ENCODE measurements at regions not wholly inside any gene's neighbourhood (a gene's known extent, or its start where the extent isn't known, plus 50 kb on each side); places are given as distances from the start of the nearest gene placed in this dataset.

- H3K4me1 ChIP-seq (ENCODE audit: control insufficient read depth in 1 of 2, insufficient read depth in 2 of 2, low read length in 2 of 2): no peaks in the 10 kb centered on the region
- H3K27me3 ChIP-seq (ENCODE audit: low read depth, low read length): no peaks in the 10 kb centered on the region
- H3K27ac ChIP-seq (ENCODE audit: low read length): no peak overlapping the region
- H3K4me3 ChIP-seq (ENCODE audit: low read depth in 1 of 2, low read length in 2 of 2): no peak overlapping the region
- H3K9me3 ChIP-seq (ENCODE audit: control insufficient read depth in 1 of 2, low read length in 2 of 2): no peaks in the 10 kb centered on the region
- no peaks in the 10 kb centered on the region for H3K36me3 ChIP-seq (ENCODE audit: control insufficient read depth in 1 of 2, insufficient read depth in 2 of 2, low read length in 2 of 2)
Observed at GRCh38 chr5:130277002-130277401, 372.7 kb downstream of the CHSY3 start.

DNA sequence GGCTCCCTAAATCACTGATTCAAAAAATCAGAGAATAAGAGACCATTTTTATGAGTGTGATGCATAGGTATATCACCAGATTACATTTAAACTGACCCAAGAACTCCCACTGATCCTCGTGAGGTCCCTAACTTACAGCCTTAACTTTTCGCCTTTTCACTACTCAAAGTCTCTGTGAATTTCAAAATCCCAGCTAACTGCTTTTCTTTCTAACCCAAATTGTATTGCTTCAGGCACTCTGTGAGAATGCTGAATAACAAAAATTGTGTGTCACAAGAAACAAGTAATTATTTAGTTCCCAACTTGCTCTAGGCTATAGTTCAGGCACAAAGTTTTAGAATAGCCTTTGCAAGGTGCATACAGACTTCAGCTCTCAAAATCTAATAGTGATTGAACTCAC, 368.6 kb downstream of the CHSY3 start:
- H3K27ac ChIP-seq (ENCODE audit: low read length): no peak overlapping the region
- H3K9me3 ChIP-seq (ENCODE audit: control insufficient read depth in 1 of 2, low read length in 2 of 2): no peaks in the 10 kb centered on the region
- H3K4me3 ChIP-seq (ENCODE audit: low read depth in 1 of 2, low read length in 2 of 2): no peak overlapping the region
- no peaks in the 10 kb centered on the region for H3K36me3 ChIP-seq (ENCODE audit: control insufficient read depth in 1 of 2, insufficient read depth in 2 of 2, low read length in 2 of 2)
- H3K27me3 ChIP-seq (ENCODE audit: low read depth, low read length): no peaks in the 10 kb centered on the region
- H3K4me1 ChIP-seq (ENCODE audit: control insufficient read depth in 1 of 2, insufficient read depth in 2 of 2, low read length in 2 of 2): no peaks in the 10 kb centered on the region

DNA sequence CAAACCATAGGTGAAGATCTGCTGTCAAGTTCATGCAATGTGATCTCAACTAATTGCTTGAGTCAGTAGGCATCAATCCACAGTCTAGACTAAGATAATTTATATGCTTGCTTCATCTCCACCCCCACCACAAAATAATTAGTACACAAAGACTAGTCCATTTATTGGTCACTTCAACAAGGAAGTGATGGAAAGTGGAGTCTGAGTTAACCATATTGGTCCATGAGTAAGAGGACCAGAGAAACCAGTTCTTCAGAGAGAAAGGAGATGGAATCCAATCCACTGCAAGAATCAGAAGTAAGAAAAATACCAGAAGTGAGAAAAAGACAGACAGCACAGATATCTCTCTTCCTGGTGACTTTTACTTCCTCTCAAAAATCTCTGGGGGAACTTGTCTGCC, 366.5 kb downstream of the CHSY3 start:
- Histone ChIP-seq H3K9me3 (ENCODE audit: control insufficient read depth in 1 of 2, low read length in 2 of 2) (no peaks in the 10 kb centered on the region), H3K36me3 (ENCODE audit: control insufficient read depth in 1 of 2, insufficient read depth in 2 of 2, low read length in 2 of 2) (no peaks in the 10 kb centered on the region), H3K4me3 (ENCODE audit: low read depth in 1 of 2, low read length in 2 of 2) (no peak overlapping the region), H3K27ac (ENCODE audit: low read length) (no peak overlapping the region), H3K27me3 (ENCODE audit: low read depth, low read length) (no peaks in the 10 kb centered on the region), H3K4me1 (ENCODE audit: control insufficient read depth in 1 of 2, insufficient read depth in 2 of 2, low read length in 2 of 2) (no peaks in the 10 kb centered on the region)

- H3K4me1 ChIP-seq (ENCODE audit: control insufficient read depth in 1 of 2, insufficient read depth in 2 of 2, low read length in 2 of 2): no peaks in the 10 kb centered on the region
Observed at GRCh38 chr5:130268489-130268888, 364.2 kb downstream of the CHSY3 start.

DNA sequence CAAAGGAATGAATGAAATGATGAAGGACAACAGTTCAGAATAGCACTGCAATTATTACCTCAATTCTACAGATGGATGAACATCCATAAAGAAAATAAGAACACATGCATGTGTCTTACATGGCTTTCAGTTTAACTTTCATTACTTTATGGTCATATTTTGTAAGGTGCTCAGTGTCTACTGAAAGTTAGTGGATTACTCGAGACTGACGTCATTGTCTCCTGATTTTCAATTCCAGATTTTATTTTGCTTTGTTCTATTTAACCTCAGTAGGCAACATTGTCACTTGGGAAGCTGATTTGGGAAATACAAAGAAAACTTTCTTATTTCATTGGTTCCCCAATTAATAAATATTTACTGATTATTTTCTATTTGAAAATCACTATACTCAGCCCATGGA, 363.7 kb downstream of the CHSY3 start:
- H3K36me3 ChIP-seq (ENCODE audit: control insufficient read depth in 1 of 2, insufficient read depth in 2 of 2, low read length in 2 of 2): no peaks in the 10 kb centered on the region
- H3K9me3 ChIP-seq (ENCODE audit: control insufficient read depth in 1 of 2, low read length in 2 of 2): no peaks in the 10 kb centered on the region
- H3K4me3 ChIP-seq (ENCODE audit: low read depth in 1 of 2, low read length in 2 of 2): no peak overlapping the region
- no peak overlapping the region for H3K27ac ChIP-seq (ENCODE audit: low read length)
- H3K27me3 ChIP-seq (ENCODE audit: low read depth, low read length): no peaks in the 10 kb centered on the region
- H3K4me1 ChIP-seq (ENCODE audit: control insufficient read depth in 1 of 2, insufficient read depth in 2 of 2, low read length in 2 of 2): no peaks in the 10 kb centered on the region

More at GRCh38 chr5:130268489-130268888, 364.2 kb downstream of the CHSY3 start:
- Histone ChIP-seq H3K27ac (ENCODE audit: low read length) (no peak overlapping the region), H3K4me3 (ENCODE audit: low read depth in 1 of 2, low read length in 2 of 2) (no peak overlapping the region), H3K9me3 (ENCODE audit: control insufficient read depth in 1 of 2, low read length in 2 of 2) (no peaks in the 10 kb centered on the region), H3K36me3 (ENCODE audit: control insufficient read depth in 1 of 2, insufficient read depth in 2 of 2, low read length in 2 of 2) (no peaks in the 10 kb centered on the region), H3K27me3 (ENCODE audit: low read depth, low read length) (no peaks in the 10 kb centered on the region)

- H3K9me3 ChIP-seq (ENCODE audit: control insufficient read depth in 1 of 2, low read length in 2 of 2): peaks cover 0 to 4% of the 10 kb centered on the region in 2 donors
- no peak overlapping the region for H3K27ac ChIP-seq (ENCODE audit: low read length)
- no peaks in the 10 kb centered on the region for H3K4me1 ChIP-seq (ENCODE audit: control insufficient read depth in 1 of 2, insufficient read depth in 2 of 2, low read length in 2 of 2)
- no peak overlapping the region for H3K4me3 ChIP-seq (ENCODE audit: low read depth in 1 of 2, low read length in 2 of 2)
- H3K36me3 ChIP-seq (ENCODE audit: control insufficient read depth in 1 of 2, insufficient read depth in 2 of 2, low read length in 2 of 2): no peaks in the 10 kb centered on the region
- H3K27me3 ChIP-seq (ENCODE audit: low read depth, low read length): no peaks in the 10 kb centered on the region
Observed at GRCh38 chr5:130260481-130260880, 356.2 kb downstream of the CHSY3 start.

- no peak overlapping the region for H3K4me3 ChIP-seq (ENCODE audit: low read depth in 1 of 2, low read length in 2 of 2)
- no peaks in the 10 kb centered on the region for H3K27me3 ChIP-seq (ENCODE audit: low read depth, low read length)
- H3K27ac ChIP-seq (ENCODE audit: low read length): no peak overlapping the region
- H3K36me3 ChIP-seq (ENCODE audit: control insufficient read depth in 1 of 2, insufficient read depth in 2 of 2, low read length in 2 of 2): no peaks in the 10 kb centered on the region
- H3K4me1 ChIP-seq (ENCODE audit: control insufficient read depth in 1 of 2, insufficient read depth in 2 of 2, low read length in 2 of 2): no peaks in the 10 kb centered on the region
- peaks cover 0 to 9% of the 10 kb centered on the region in 2 donors for H3K9me3 ChIP-seq (ENCODE audit: control insufficient read depth in 1 of 2, low read length in 2 of 2)
Observed at GRCh38 chr5:130251931-130252330, 347.7 kb downstream of the CHSY3 start.

DNA sequence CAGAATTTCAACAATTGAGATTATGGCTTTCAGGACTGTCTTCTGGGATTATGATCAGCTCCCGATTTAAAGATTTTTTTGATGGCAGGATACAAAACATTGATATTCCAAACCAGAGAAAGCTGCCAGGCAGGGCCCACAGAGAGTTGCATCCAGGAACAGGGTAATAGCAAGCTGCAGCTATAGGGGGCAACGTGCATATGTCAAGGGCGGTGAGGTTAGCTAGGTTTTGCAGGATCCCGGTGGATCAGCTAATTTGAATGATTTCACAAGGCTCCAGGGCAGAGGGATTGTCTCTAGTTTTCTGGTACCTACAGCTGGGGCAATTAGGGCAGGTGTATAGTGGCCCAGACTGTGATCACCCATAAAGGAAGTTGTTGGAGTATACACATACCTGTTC, 339.4 kb downstream of the CHSY3 start:
- Histone ChIP-seq H3K4me1 (ENCODE audit: control insufficient read depth in 1 of 2, insufficient read depth in 2 of 2, low read length in 2 of 2) (no peaks in the 10 kb centered on the region), H3K36me3 (ENCODE audit: control insufficient read depth in 1 of 2, insufficient read depth in 2 of 2, low read length in 2 of 2) (no peaks in the 10 kb centered on the region), H3K27ac (ENCODE audit: low read length) (no peak overlapping the region), H3K4me3 (ENCODE audit: low read depth in 1 of 2, low read length in 2 of 2) (no peak overlapping the region), H3K27me3 (ENCODE audit: low read depth, low read length) (no peaks in the 10 kb centered on the region), H3K9me3 (ENCODE audit: control insufficient read depth in 1 of 2, low read length in 2 of 2) (no peaks in the 10 kb centered on the region)

- H3K27ac ChIP-seq (ENCODE audit: low read length): no peak overlapping the region
- no peaks in the 10 kb centered on the region for H3K36me3 ChIP-seq (ENCODE audit: control insufficient read depth in 1 of 2, insufficient read depth in 2 of 2, low read length in 2 of 2)
- no peak overlapping the region for H3K4me3 ChIP-seq (ENCODE audit: low read depth in 1 of 2, low read length in 2 of 2)
- no peaks in the 10 kb centered on the region for H3K27me3 ChIP-seq (ENCODE audit: low read depth, low read length)
- no peaks in the 10 kb centered on the region for H3K4me1 ChIP-seq (ENCODE audit: control insufficient read depth in 1 of 2, insufficient read depth in 2 of 2, low read length in 2 of 2)
- H3K9me3 ChIP-seq (ENCODE audit: control insufficient read depth in 1 of 2, low read length in 2 of 2): no peaks in the 10 kb centered on the region
Observed at GRCh38 chr5:130237721-130238120, 333.5 kb downstream of the CHSY3 start.
